ENCODE measurements at regions not wholly inside any gene's neighbourhood (a gene's known extent, or its start where the extent isn't known, plus 50 kb on each side); places are given as distances from the start of the nearest gene placed in this dataset.

DNA sequence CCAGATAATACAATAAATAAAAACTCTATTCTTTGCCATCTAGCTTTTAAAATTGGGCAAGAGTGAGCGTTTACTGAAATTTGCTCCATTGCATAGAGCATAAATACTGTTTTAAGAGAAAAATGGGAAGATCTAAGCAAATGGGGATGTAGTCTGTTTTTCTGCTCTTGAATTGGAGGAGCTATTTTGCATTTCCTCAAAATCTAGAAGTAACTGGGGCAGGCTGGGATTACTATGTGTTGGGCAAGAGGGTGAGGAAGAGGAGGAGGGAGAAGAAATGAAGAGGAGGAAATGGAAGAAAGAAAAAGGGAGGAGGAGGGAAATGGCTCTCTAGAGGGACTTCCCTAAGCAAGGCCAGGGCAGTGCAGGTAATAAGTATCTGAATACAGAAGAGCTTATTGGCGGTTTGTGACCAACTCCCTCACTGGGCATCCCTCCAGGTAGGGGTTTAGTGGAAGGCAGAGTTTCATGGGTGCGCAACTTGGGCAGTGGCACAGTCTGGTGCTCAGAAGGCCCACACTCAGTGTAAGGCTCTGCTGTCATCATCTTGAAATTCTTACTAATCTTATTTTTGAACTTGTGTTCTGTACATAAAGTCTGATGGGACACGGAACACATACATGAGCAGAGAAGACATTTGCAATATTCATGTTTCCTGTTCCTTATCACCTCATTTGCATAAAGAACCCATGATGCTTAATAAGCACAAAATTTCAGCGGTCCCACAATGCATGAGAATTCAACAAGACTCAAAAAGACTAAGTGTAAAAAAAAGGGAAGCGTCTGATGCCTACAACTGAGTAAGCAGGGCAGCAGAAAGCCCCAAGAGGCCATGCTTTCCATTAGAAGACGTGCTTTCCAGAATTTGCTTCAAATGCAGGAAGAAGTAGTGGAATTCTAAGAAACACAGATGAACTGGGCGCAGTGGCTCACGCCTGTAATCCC lies 116.9 kb downstream of the EVX1 start:
- H3K9ac ChIP-seq, result no peak overlapping the region
- no peaks in the 10 kb centered on the region for H4K20me1 ChIP-seq (ENCODE audit: insufficient read depth)
- H3K79me2 ChIP-seq (ENCODE audit: insufficient read depth, low read depth), result no peaks in the 10 kb centered on the region
- TF ChIP-seq, protein P1, sequence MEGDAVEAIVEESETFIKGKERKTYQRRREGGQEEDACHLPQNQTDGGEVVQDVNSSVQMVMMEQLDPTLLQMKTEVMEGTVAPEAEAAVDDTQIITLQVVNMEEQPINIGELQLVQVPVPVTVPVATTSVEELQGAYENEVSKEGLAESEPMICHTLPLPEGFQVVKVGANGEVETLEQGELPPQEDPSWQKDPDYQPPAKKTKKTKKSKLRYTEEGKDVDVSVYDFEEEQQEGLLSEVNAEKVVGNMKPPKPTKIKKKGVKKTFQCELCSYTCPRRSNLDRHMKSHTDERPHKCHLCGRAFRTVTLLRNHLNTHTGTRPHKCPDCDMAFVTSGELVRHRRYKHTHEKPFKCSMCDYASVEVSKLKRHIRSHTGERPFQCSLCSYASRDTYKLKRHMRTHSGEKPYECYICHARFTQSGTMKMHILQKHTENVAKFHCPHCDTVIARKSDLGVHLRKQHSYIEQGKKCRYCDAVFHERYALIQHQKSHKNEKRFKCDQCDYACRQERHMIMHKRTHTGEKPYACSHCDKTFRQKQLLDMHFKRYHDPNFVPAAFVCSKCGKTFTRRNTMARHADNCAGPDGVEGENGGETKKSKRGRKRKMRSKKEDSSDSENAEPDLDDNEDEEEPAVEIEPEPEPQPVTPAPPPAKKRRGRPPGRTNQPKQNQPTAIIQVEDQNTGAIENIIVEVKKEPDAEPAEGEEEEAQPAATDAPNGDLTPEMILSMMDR (conservative IDR thresholded peaks at IDR 0.05; ENCODE audit: low read depth, low read length), result no peak
- no peaks in the 10 kb centered on the region for H3K36me3 ChIP-seq (ENCODE audit: insufficient read depth)
- no peak overlapping the region for H3K4me3 ChIP-seq (IDR thresholded peaks at IDR 0.05; ENCODE audit: insufficient read depth, low read depth, low read length)
- H3K27me3 ChIP-seq (ENCODE audit: insufficient read depth, low read depth), result no peaks in the 10 kb centered on the region
- no peak overlapping the region for H2AFZ ChIP-seq (ENCODE audit: low read depth)
- H3K4me1 ChIP-seq (ENCODE audit: low read depth, poor library complexity, severe bottlenecking), result no peaks in the 10 kb centered on the region
- H3K27ac ChIP-seq, result no peak overlapping the region
- H3K4me2 ChIP-seq, result no peak overlapping the region

DNA sequence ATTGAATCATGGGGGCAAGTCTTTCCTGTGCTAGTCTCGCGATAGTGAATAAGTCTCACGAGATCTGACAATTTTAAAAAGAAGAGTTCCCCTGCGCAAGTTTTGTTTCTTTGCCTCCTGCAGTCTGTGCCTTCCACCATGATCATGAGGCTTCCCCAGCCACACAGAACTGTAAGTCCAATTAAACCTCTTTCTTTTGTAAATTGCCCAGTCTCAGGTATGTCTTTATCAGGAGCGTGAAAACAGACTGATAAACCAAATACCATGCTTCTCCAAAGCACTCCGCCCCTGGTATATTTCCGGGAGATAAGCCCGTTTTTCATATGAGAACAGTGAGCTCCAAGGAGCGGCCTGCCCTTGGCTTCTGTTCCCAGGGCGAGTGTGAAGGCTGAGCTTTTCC lies 118.9 kb downstream of the EVX1 start:
- Histone ChIP-seq H3K27ac (no peak overlapping the region), H3K79me2 (ENCODE audit: insufficient read depth, low read depth) (no peaks in the 10 kb centered on the region), H3K4me3 (IDR thresholded peaks at IDR 0.05; ENCODE audit: insufficient read depth, low read depth, low read length) (no peak overlapping the region), H4K20me1 (ENCODE audit: insufficient read depth) (no peaks in the 10 kb centered on the region), H3K36me3 (ENCODE audit: insufficient read depth) (no peaks in the 10 kb centered on the region), H3K4me2 (no peak overlapping the region), H3K9ac (no peak overlapping the region), H3K27me3 (ENCODE audit: insufficient read depth, low read depth) (no peaks in the 10 kb centered on the region), H3K4me1 (ENCODE audit: low read depth, poor library complexity, severe bottlenecking) (no peaks in the 10 kb centered on the region), H2AFZ (ENCODE audit: low read depth) (no peak overlapping the region)
- TF ChIP-seq, protein P1 (conservative IDR thresholded peaks at IDR 0.05; ENCODE audit: low read depth, low read length), result no peak

DNA sequence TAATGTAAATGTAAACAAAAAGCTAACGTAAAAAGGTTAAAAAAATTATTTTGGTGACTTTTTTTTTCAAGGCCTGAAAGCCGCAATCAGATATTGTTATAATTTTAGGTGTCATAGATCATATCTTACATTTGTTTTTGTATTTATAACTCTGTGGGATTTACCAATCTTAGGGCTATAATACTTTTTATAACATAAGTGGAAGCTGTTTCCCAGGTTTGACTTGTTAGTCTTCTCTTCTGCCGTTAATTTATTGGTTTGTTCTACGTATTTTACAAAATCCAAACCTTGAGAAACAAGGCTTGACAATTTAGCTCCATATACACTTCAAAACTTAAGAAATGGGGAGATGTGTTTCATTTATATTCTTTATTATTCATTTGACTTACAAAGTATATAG lies 119.4 kb downstream of the EVX1 start:
- no peak overlapping the region for H3K4me3 ChIP-seq (IDR thresholded peaks at IDR 0.05; ENCODE audit: insufficient read depth, low read depth, low read length)
- no peak overlapping the region for H3K9ac ChIP-seq
- TF ChIP-seq, protein P1 (conservative IDR thresholded peaks at IDR 0.05; ENCODE audit: low read depth, low read length), result no peak
- no peaks in the 10 kb centered on the region for H3K79me2 ChIP-seq (ENCODE audit: insufficient read depth, low read depth)
- H3K4me1 ChIP-seq (ENCODE audit: low read depth, poor library complexity, severe bottlenecking), result no peaks in the 10 kb centered on the region
- no peaks in the 10 kb centered on the region for H4K20me1 ChIP-seq (ENCODE audit: insufficient read depth)
- no peaks in the 10 kb centered on the region for H3K27me3 ChIP-seq (ENCODE audit: insufficient read depth, low read depth)
- H2AFZ ChIP-seq (ENCODE audit: low read depth), result no peak overlapping the region
- no peak overlapping the region for H3K27ac ChIP-seq
- H3K4me2 ChIP-seq, result no peak overlapping the region
- H3K36me3 ChIP-seq (ENCODE audit: insufficient read depth), result no peaks in the 10 kb centered on the region

DNA sequence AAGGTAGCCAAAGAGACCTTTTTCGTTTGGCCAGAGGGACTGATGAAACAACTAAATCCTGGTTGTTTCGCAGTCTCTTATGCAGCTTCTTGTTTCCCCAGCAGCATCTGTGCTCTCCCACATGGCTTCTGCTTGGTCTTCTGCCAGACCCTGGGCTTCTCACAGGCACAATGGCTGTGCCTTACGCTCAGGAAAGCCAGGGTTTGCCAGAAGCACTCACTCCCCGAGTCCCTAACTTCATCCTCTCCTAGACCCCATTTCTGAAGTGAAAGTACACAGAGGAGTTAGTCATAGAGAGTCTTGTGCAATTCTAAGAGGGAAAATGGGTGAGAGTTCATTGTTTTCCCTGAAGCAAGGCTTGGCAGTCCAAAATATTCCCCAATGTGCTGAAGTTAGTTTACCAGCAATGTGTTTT lies 121.7 kb downstream of the EVX1 start:
- Histone ChIP-seq H4K20me1 (ENCODE audit: insufficient read depth) (no peaks in the 10 kb centered on the region), H3K4me1 (ENCODE audit: low read depth, poor library complexity, severe bottlenecking) (no peaks in the 10 kb centered on the region), H3K79me2 (ENCODE audit: insufficient read depth, low read depth) (no peaks in the 10 kb centered on the region), H3K27me3 (ENCODE audit: insufficient read depth, low read depth) (no peaks in the 10 kb centered on the region), H2AFZ (ENCODE audit: low read depth) (no peak overlapping the region), H3K9ac (no peak overlapping the region), H3K36me3 (ENCODE audit: insufficient read depth) (no peaks in the 10 kb centered on the region), H3K4me2 (no peak overlapping the region), H3K4me3 (IDR thresholded peaks at IDR 0.05; ENCODE audit: insufficient read depth, low read depth, low read length) (no peak overlapping the region), H3K27ac (no peak overlapping the region)
- TF ChIP-seq, protein P1 (conservative IDR thresholded peaks at IDR 0.05; ENCODE audit: low read depth, low read length), result no peak
